Ishikawa (cell line): ENCODE measurements at regions not wholly inside any gene's neighbourhood (a gene's known extent, or its start where the extent isn't known, plus 50 kb on each side); places are given as distances from the start of the nearest gene placed in this dataset.

ENCODE experiments used
- CREB1 ChIP-seq: IDR thresholded peaks from 2 replicates; pipeline ENCODE4 v1.6.1; 2012; ENCODE audit warnings: low read depth
- EP300 ChIP-seq: IDR thresholded peaks from 2 replicates; pipeline ENCODE4 v1.6.1; 2012; ENCODE audit warnings: borderline replicate concordance
- NFIC ChIP-seq: IDR thresholded peaks from 2 replicates; pipeline ENCODE4 v1.6.1; 2012
- RAD21 ChIP-seq: IDR thresholded peaks from 2 replicates; pipeline ENCODE4 v1.6.1; 2012; ENCODE audit warnings: low read depth
- TAF1 ChIP-seq: IDR thresholded peaks from 2 replicates; pipeline ENCODE4 v1.6.1; 2012; ENCODE audit warnings: low read depth, mild to moderate bottlenecking
- TEAD4 ChIP-seq: IDR thresholded peaks from 2 replicates; pipeline ENCODE4 v1.6.1; 2012
- YY1 ChIP-seq: IDR thresholded peaks from 2 replicates; pipeline ENCODE4 v1.6.1; 2012; ENCODE audit warnings: low read depth
- TF ChIP-seq, protein P1 (sequence below): IDR thresholded peaks from 2 replicates; pipeline ENCODE4 v1.6.1; 2012

DNA sequence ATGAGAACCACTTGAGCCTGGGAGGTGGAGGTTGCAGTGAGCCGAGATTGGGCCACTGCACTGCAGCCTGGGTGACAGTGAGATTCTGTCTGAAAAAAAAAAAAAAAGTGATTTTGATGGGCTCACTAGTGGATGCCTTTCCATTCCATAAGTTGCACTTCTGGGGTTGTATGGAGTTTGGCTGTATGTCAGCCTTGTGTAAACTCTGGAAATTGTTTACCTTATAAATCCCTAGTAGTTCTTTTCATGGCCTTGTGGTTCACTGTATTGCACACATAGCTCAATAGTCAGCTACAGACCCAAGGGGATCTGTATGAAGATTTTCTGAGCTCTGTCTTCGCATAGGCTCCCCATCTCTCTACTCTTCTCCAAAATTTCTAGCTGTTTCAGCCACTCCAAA is 131.9 kb downstream of the SOX11 start:
- TF ChIP-seq, protein P1, sequence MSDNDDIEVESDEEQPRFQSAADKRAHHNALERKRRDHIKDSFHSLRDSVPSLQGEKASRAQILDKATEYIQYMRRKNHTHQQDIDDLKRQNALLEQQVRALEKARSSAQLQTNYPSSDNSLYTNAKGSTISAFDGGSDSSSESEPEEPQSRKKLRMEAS = no peak
- TF ChIP-seq CREB1 = no peak
- TF ChIP-seq NFIC = no peak
- TF ChIP-seq TEAD4 = no peak
- TF ChIP-seq EP300 = no peak
- TF ChIP-seq RAD21 = no peak
- TF ChIP-seq YY1 = no peak
- no peak for TF ChIP-seq TAF1
